ENCODE measurements at regions not wholly inside any gene's neighbourhood (a gene's known extent, or its start where the extent isn't known, plus 50 kb on each side); places are given as distances from the start of the nearest gene placed in this dataset.

GRCh38 chr6:40803897-40804702 is 216.9 kb upstream of the LRFN2 start:
- no TSS peak for BruUV-seq (replicated peaks)

GRCh38 chr6:40802481-40802880 is 215.3 kb upstream of the LRFN2 start:
- Histone ChIP-seq H3K9ac (replicated peaks; ENCODE audit: extremely low read depth, insufficient read depth, low read length) (no peak overlapping the region), H3K36me3 (ENCODE audit: control insufficient read depth in 2 of 2, extremely low read depth in 1 of 2, insufficient read depth in 2 of 2, low read length in 2 of 2) (no peaks in the 10 kb centered on the region), H3K4me2 (ENCODE audit: insufficient read depth, low read length) (no peak overlapping the region), H2AFZ (ENCODE audit: low read depth, low read length) (no peak overlapping the region), H3K9me3 (replicated peaks; ENCODE audit: control insufficient read depth, insufficient read depth, low read length) (no peaks in the 10 kb centered on the region), H3K27ac (ENCODE audit: insufficient read depth, low read depth, low read length) (no peak overlapping the region), H3K79me2 (ENCODE audit: control insufficient read depth, insufficient read depth, low read length) (no peaks in the 10 kb centered on the region), H3K4me1 (ENCODE audit: control insufficient read depth, extremely low read depth, insufficient read depth, low read length) (no peaks in the 10 kb centered on the region), H3K4me3 (replicated peaks in 1 of 3; ENCODE audit: insufficient read depth in 1 of 3, low read depth in 1 of 3, low read length in 3 of 3) (no peak overlapping the region), H3K9me1 (replicated peaks; ENCODE audit: control insufficient read depth, extremely low read depth, insufficient read depth, low read length) (no peaks in the 10 kb centered on the region), H4K20me1 (replicated peaks; ENCODE audit: control insufficient read depth, extremely low read depth, insufficient read depth, low read length) (no peaks in the 10 kb centered on the region), H3K27me3 (ENCODE audit: control insufficient read depth in 2 of 2, insufficient read depth in 2 of 2, low read length in 2 of 2) (no peaks in the 10 kb centered on the region)
- ChIA-PET CTCF (no interaction called here), POLR2A (no interaction called here)
- dilution Hi-C loops (cut with MboI; ENCODE audit: extremely low pct_ligation_motif_present, low sequenced_read_pairs) (no loop called here), intact Hi-C loops (cut with micrococcal nuclease) (no loop called here)
- DNase-seq (ENCODE audit: low read depth, low spot score) (no peak), FAIRE-seq (no peak)
- no TSS peak for BruUV-seq (replicated peaks)
- TF ChIP-seq FOS (IDR thresholded peaks at IDR 0.05; ENCODE audit: borderline replicate concordance, insufficient read depth, low read length) (no peak), POLR2A (IDR thresholded peaks at IDR 0.05; ENCODE audit: low read depth, low read length) (no peak), EZH2 (IDR thresholded peaks at IDR 0.05; ENCODE audit: borderline replicate concordance, low read depth, low read length, severe bottlenecking) (no peak), GATA2 (IDR thresholded peaks at IDR 0.05; ENCODE audit: insufficient read depth, insufficient read length, low read depth, low read length) (no peak), MYC (IDR thresholded peaks at IDR 0.05; ENCODE audit: low read depth, low read length) (no peak), JUN (IDR thresholded peaks at IDR 0.05; ENCODE audit: borderline replicate concordance, insufficient read depth, insufficient read length, low read depth) (no peak), POLR2AphosphoS5 (IDR thresholded peaks at IDR 0.05; ENCODE audit: insufficient read depth, low read depth, low read length) (no peak)
- TF ChIP-seq, protein P1, sequence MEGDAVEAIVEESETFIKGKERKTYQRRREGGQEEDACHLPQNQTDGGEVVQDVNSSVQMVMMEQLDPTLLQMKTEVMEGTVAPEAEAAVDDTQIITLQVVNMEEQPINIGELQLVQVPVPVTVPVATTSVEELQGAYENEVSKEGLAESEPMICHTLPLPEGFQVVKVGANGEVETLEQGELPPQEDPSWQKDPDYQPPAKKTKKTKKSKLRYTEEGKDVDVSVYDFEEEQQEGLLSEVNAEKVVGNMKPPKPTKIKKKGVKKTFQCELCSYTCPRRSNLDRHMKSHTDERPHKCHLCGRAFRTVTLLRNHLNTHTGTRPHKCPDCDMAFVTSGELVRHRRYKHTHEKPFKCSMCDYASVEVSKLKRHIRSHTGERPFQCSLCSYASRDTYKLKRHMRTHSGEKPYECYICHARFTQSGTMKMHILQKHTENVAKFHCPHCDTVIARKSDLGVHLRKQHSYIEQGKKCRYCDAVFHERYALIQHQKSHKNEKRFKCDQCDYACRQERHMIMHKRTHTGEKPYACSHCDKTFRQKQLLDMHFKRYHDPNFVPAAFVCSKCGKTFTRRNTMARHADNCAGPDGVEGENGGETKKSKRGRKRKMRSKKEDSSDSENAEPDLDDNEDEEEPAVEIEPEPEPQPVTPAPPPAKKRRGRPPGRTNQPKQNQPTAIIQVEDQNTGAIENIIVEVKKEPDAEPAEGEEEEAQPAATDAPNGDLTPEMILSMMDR (IDR thresholded peaks at IDR 0.05; ENCODE audit: extremely low read depth in 1 of 2, insufficient read depth in 1 of 2, low read depth in 1 of 2, low read length in 2 of 2), result no peak
- TF ChIP-seq, protein P2, sequence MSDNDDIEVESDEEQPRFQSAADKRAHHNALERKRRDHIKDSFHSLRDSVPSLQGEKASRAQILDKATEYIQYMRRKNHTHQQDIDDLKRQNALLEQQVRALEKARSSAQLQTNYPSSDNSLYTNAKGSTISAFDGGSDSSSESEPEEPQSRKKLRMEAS (IDR thresholded peaks at IDR 0.05; ENCODE audit: insufficient read depth, insufficient read length), result no peak

More at GRCh38 chr6:40803897-40804702, 216.9 kb upstream of the LRFN2 start:
- dilution Hi-C loops (cut with MboI; ENCODE audit: extremely low pct_ligation_motif_present, low sequenced_read_pairs), result no loop called here
- DNase-seq (ENCODE audit: low read depth, low spot score) (no peak), FAIRE-seq (no peak)
- Histone ChIP-seq H3K4me1 (ENCODE audit: control insufficient read depth, extremely low read depth, insufficient read depth, low read length) (no peaks in the 10 kb centered on the region), H3K4me3 (replicated peaks in 1 of 3; ENCODE audit: insufficient read depth in 1 of 3, low read depth in 1 of 3, low read length in 3 of 3) (no peak overlapping the region), H3K9ac (replicated peaks; ENCODE audit: extremely low read depth, insufficient read depth, low read length) (no peak overlapping the region), H3K4me2 (ENCODE audit: insufficient read depth, low read length) (no peak overlapping the region), H2AFZ (ENCODE audit: low read depth, low read length) (no peak overlapping the region), H3K9me1 (replicated peaks; ENCODE audit: control insufficient read depth, extremely low read depth, insufficient read depth, low read length) (no peaks in the 10 kb centered on the region), H3K9me3 (replicated peaks; ENCODE audit: control insufficient read depth, insufficient read depth, low read length) (no peaks in the 10 kb centered on the region), H3K27me3 (ENCODE audit: control insufficient read depth in 2 of 2, insufficient read depth in 2 of 2, low read length in 2 of 2) (no peaks in the 10 kb centered on the region), H3K79me2 (ENCODE audit: control insufficient read depth, insufficient read depth, low read length) (no peaks in the 10 kb centered on the region), H4K20me1 (replicated peaks; ENCODE audit: control insufficient read depth, extremely low read depth, insufficient read depth, low read length) (no peaks in the 10 kb centered on the region), H3K36me3 (ENCODE audit: control insufficient read depth in 2 of 2, extremely low read depth in 1 of 2, insufficient read depth in 2 of 2, low read length in 2 of 2) (no peaks in the 10 kb centered on the region), H3K27ac (ENCODE audit: insufficient read depth, low read depth, low read length) (no peak overlapping the region)
- intact Hi-C loops (cut with micrococcal nuclease), result no loop called here
- no peak for TF ChIP-seq EZH2 (IDR thresholded peaks at IDR 0.05; ENCODE audit: borderline replicate concordance, low read depth, low read length, severe bottlenecking)
- TF ChIP-seq, protein P2 (IDR thresholded peaks at IDR 0.05; ENCODE audit: insufficient read depth, insufficient read length), result no peak
- POLR2A ChIA-PET, result no interaction called here
- CTCF ChIA-PET, result interaction anchor here (0.9 to 1.6 kb wide), 5 partner anchors 25 to 313 kb away, joined by 3 to 5 read pairs (median 3); no protein-coding TSS in a partner anchor
